ENCODE measurements at regions not wholly inside any gene's neighbourhood (a gene's known extent, or its start where the extent isn't known, plus 50 kb on each side); places are given as distances from the start of the nearest gene placed in this dataset.

- Histone ChIP-seq H3K9ac (ENCODE audit: low read length) (no peak overlapping the region), H3K27ac (ENCODE audit: low read length in 2 of 2) (no peak overlapping the region), H3K4me1 (ENCODE audit: control insufficient read depth in 2 of 2, insufficient read depth in 2 of 2, low read length in 2 of 2) (no peaks in the 10 kb centered on the region), H4K20me1 (ENCODE audit: control insufficient read depth, insufficient read depth, low read length, poor library complexity, severe bottlenecking) (no peaks in the 10 kb centered on the region), H3K9me3 (ENCODE audit: control extremely low read depth in 1 of 3, control insufficient read depth in 2 of 3, insufficient read depth in 1 of 3, low read length in 2 of 3) (peaks cover 0 to 7% (median 0%) of the 10 kb centered on the region in 3 donors), H2AFZ (ENCODE audit: insufficient read depth, low read depth, low read length, poor library complexity, severe bottlenecking) (no peak overlapping the region), H3K27me3 (replicated peaks in 1 of 4; ENCODE audit: control extremely low read depth in 1 of 4, control insufficient read depth in 3 of 4, insufficient read depth in 4 of 4, low read length in 3 of 4) (no peaks in the 10 kb centered on the region), H3K4me2 (replicated peaks; ENCODE audit: low read depth, low read length, poor library complexity, severe bottlenecking) (no peak overlapping the region), H3K79me2 (ENCODE audit: control insufficient read depth, insufficient read depth, low read length) (no peaks in the 10 kb centered on the region), H3K36me3 (replicated peaks in 1 of 2; ENCODE audit: control extremely low read depth in 1 of 2, control insufficient read depth in 1 of 2, extremely low read depth in 1 of 2, insufficient read depth in 2 of 2, low read length in 1 of 2) (no peaks in the 10 kb centered on the region), H3K4me3 (ENCODE audit: control extremely low read depth in 1 of 5, extremely low read depth in 1 of 5, insufficient read depth in 1 of 5, low read depth in 2 of 5, low read length in 4 of 5) (no peak overlapping the region)
- no peaks in the 10 kb centered on the region for H3K4me1 Mint-ChIP-seq
- CTCF ChIA-PET: no interaction called here
- DNase-seq (no peak), ATAC-seq (ENCODE audit: low read depth) (no peak)
- intact Hi-C loops (cut with micrococcal nuclease): no loop called here
- POLR2A ChIA-PET: no interaction called here
- H3K27ac Mint-ChIP-seq: no peak overlapping the region
- H3K4me3 Mint-ChIP-seq: no peak overlapping the region
- H3K27me3 Mint-ChIP-seq: no peaks in the 10 kb centered on the region
- TF ChIP-seq EZH2 (IDR thresholded peaks at IDR 0.05; ENCODE audit: borderline replicate concordance, insufficient read depth, low read depth, low read length, poor library complexity, severe bottlenecking): no peak
- no peak for TF ChIP-seq CTCF (IDR thresholded peaks at IDR 0.05)
- peaks cover 6% of the 10 kb centered on the region for H3K9me3 Mint-ChIP-seq (ENCODE audit: insufficient read depth)
Observed at GRCh38 chr3:89948008-89948407, 840.6 kb downstream of the EPHA3 start.

GRCh38 chr3:89950772-89951171 lies 843.4 kb downstream of the EPHA3 start:
- H3K27me3 Mint-ChIP-seq: no peaks in the 10 kb centered on the region
- no peak overlapping the region for H2AFZ ChIP-seq (ENCODE audit: insufficient read depth, low read depth, low read length, poor library complexity, severe bottlenecking)
- ChIA-PET CTCF (no interaction called here), POLR2A (no interaction called here)
- no CpG with 5 or more reads among the region's 1 CpG for WGBS (ENCODE audit: insufficient coverage)
- intact Hi-C loops (cut with micrococcal nuclease): no loop called here
- H4K20me1 ChIP-seq (ENCODE audit: control insufficient read depth, insufficient read depth, low read length, poor library complexity, severe bottlenecking): no peaks in the 10 kb centered on the region
- no peak overlapping the region for H3K4me2 ChIP-seq (replicated peaks; ENCODE audit: low read depth, low read length, poor library complexity, severe bottlenecking)
- no peak overlapping the region for H3K4me3 Mint-ChIP-seq
- no peaks in the 10 kb centered on the region for H3K4me1 Mint-ChIP-seq
- H3K9ac ChIP-seq (ENCODE audit: low read length): no peak overlapping the region
- H3K27ac ChIP-seq (ENCODE audit: low read length in 2 of 2): no peak overlapping the region
- no peaks in the 10 kb centered on the region for H3K36me3 ChIP-seq (replicated peaks in 1 of 2; ENCODE audit: control extremely low read depth in 1 of 2, control insufficient read depth in 1 of 2, extremely low read depth in 1 of 2, insufficient read depth in 2 of 2, low read length in 1 of 2)
- H3K4me3 ChIP-seq (ENCODE audit: control extremely low read depth in 1 of 5, extremely low read depth in 1 of 5, insufficient read depth in 1 of 5, low read depth in 2 of 5, low read length in 4 of 5): no peak overlapping the region
- peaks cover 7% of the 10 kb centered on the region for H3K9me3 Mint-ChIP-seq (ENCODE audit: insufficient read depth)
- no peak overlapping the region for H3K27ac Mint-ChIP-seq
- ATAC-seq (ENCODE audit: low read depth): no peak
- no peaks in the 10 kb centered on the region for H3K79me2 ChIP-seq (ENCODE audit: control insufficient read depth, insufficient read depth, low read length)
- no peaks in the 10 kb centered on the region for H3K27me3 ChIP-seq (replicated peaks in 1 of 4; ENCODE audit: control extremely low read depth in 1 of 4, control insufficient read depth in 3 of 4, insufficient read depth in 4 of 4, low read length in 3 of 4)
- no peaks in the 10 kb centered on the region for H3K4me1 ChIP-seq (ENCODE audit: control insufficient read depth in 2 of 2, insufficient read depth in 2 of 2, low read length in 2 of 2)
- TF ChIP-seq EZH2 (IDR thresholded peaks at IDR 0.05; ENCODE audit: borderline replicate concordance, insufficient read depth, low read depth, low read length, poor library complexity, severe bottlenecking): no peak
- DNase-seq: no peak
- H3K9me3 ChIP-seq (ENCODE audit: control extremely low read depth in 1 of 3, control insufficient read depth in 2 of 3, insufficient read depth in 1 of 3, low read length in 2 of 3): peaks cover 0 to 7% (median 0%) of the 10 kb centered on the region in 3 donors
